Naive thymus-derived CD4-positive, alpha-beta T cell (primary cell): ENCODE measurements at regions not wholly inside any gene's neighbourhood (a gene's known extent, or its start where the extent isn't known, plus 50 kb on each side); places are given as distances from the start of the nearest gene placed in this dataset.

Experiments used
- ATAC-seq: fragments of 150-1000 bp; cut with Tn5 transposase; 2 replicates; pipeline ENCODE4 v1.10.0; 2021; ENCODE audit warnings: mild to moderate bottlenecking, moderate library complexity
- CTCF ChIA-PET: fragments of 350-600 bp; sonication (Branson Sonifier 250); formaldehyde crosslinking; loops from one replicate; lab custom pipeline; 2021; ENCODE audit warnings: antibody characterized with exemption; lab: Charles Lee
- POLR2A ChIA-PET: fragments of 350-600 bp; sonication (Branson Sonifier 250); formaldehyde crosslinking; loops from one replicate; lab custom pipeline; 2021; ENCODE audit warnings: antibody characterized with exemption, inconsistent platforms; lab: Charles Lee
- DNase-seq, 9 donors: peaks; one replicate each; pipeline versions ENCODE4 v3.0.0 to v3.0.0-alpha.2; 2020 to 2022; ENCODE audit warnings: mixed read lengths in 1 of 9
- H3K27ac ChIP-seq: one replicate; pipeline ENCODE4 v1.7.0; 2013; ENCODE audit warnings: mild to moderate bottlenecking, low read depth, low read length, moderate library complexity
- H3K27me3 ChIP-seq, 2 donors: one replicate each; pipeline ENCODE4 v1.7.0; 2013; ENCODE audit warnings: low read length in 2 of 2, mild to moderate bottlenecking in 2 of 2, moderate library complexity in 2 of 2; ENCODE audit not compliant: control insufficient read depth in 2 of 2, insufficient read depth in 2 of 2
- H3K36me3 ChIP-seq, 3 experiments: 1 replicate in 2 of 3; 2 replicates in 1 of 3; pipeline ENCODE4 v1.7.0; 2013; ENCODE audit warnings: low read length in 3 of 3, mild to moderate bottlenecking in 3 of 3, moderate library complexity in 1 of 3; ENCODE audit not compliant: insufficient read depth in 3 of 3, control insufficient read depth in 2 of 3
- H3K4me1 ChIP-seq, 2 donors: one replicate each; pipeline ENCODE4 v1.7.0; 2013; ENCODE audit warnings: low read length in 2 of 2, mild to moderate bottlenecking in 2 of 2, moderate library complexity in 1 of 2; ENCODE audit not compliant: control insufficient read depth in 2 of 2, insufficient read depth in 2 of 2
- H3K4me3 ChIP-seq: 2 replicates; pipeline ENCODE4 v1.7.0; 2013; ENCODE audit warnings: mild to moderate bottlenecking, low read length
- H3K9me3 ChIP-seq, 3 experiments: 1 replicate in 2 of 3; 2 replicates in 1 of 3; pipeline ENCODE4 v1.7.0; 2013; ENCODE audit warnings: low read length in 3 of 3; ENCODE audit not compliant: control insufficient read depth in 2 of 3
- H3K27ac Mint-ChIP-seq, 9 donors: one replicate each; pipeline ENCODE4 v1.8.0; 2020 to 2022; ENCODE audit warnings: mixed read lengths in 9 of 9, mild to moderate bottlenecking in 8 of 9, moderate library complexity in 5 of 9, inconsistent platforms in 2 of 9
- H3K27me3 Mint-ChIP-seq, 5 donors: one replicate each; pipeline ENCODE4 v1.8.0; 2021 to 2022; ENCODE audit warnings: mixed read lengths in 5 of 5, mild to moderate bottlenecking in 1 of 5
- H3K36me3 Mint-ChIP-seq, 5 donors: one replicate each; pipeline ENCODE4 v1.8.0; 2020 to 2022; ENCODE audit warnings: mixed read lengths in 5 of 5, mild to moderate bottlenecking in 3 of 5, inconsistent platforms in 1 of 5
- H3K4me1 Mint-ChIP-seq, 7 donors: one replicate each; pipeline ENCODE4 v1.8.0; 2020 to 2022; ENCODE audit warnings: mixed read lengths in 7 of 7, mild to moderate bottlenecking in 3 of 7, inconsistent platforms in 1 of 7
- H3K4me3 Mint-ChIP-seq, 10 donors: one replicate each; pipeline ENCODE4 v1.8.0; 2020 to 2022; ENCODE audit warnings: mild to moderate bottlenecking in 10 of 10, mixed read lengths in 10 of 10, moderate library complexity in 6 of 10, inconsistent platforms in 2 of 10
- H3K9me3 Mint-ChIP-seq, 11 donors: one replicate each; pipeline ENCODE4 v1.8.0; 2020 to 2022; ENCODE audit warnings: mixed read lengths in 11 of 11, mild to moderate bottlenecking in 4 of 11, inconsistent platforms in 1 of 11, moderate library complexity in 1 of 11
- intact Hi-C, 2 donors: fragments of 100-400 bp; cut with micrococcal nuclease; formaldehyde crosslinking; loops; one replicate each; pipeline ENCODE4 v1.15.1; 2023

DNA sequence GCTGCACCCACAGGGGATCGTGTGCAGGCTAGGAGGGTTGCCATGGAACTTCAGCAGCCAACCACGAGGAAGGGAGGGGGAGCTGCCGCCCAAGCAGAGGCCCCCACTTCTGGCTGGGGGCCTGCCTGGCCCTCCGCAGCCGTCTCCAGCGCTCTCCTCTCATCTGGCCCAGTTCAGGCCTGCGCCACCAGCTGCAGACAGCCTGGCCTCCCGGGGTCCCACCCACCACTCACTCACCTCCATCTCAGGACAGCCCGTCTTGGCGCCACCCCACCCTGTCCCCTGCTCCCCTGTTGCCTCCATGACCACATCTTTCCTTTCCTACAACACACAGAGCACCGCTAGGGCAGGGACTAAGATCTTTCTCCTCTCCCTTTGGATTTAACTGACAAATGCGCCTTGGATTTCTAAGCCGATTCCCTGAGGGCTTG lies 98.7 kb downstream of the ANKRD60 start:
- H3K36me3 Mint-ChIP-seq = peaks cover 0 to 6% (median 3%) of the 10 kb centered on the region in 5 donors
- intact Hi-C loops = no loop called here
- POLR2A ChIA-PET = no interaction called here

DNA sequence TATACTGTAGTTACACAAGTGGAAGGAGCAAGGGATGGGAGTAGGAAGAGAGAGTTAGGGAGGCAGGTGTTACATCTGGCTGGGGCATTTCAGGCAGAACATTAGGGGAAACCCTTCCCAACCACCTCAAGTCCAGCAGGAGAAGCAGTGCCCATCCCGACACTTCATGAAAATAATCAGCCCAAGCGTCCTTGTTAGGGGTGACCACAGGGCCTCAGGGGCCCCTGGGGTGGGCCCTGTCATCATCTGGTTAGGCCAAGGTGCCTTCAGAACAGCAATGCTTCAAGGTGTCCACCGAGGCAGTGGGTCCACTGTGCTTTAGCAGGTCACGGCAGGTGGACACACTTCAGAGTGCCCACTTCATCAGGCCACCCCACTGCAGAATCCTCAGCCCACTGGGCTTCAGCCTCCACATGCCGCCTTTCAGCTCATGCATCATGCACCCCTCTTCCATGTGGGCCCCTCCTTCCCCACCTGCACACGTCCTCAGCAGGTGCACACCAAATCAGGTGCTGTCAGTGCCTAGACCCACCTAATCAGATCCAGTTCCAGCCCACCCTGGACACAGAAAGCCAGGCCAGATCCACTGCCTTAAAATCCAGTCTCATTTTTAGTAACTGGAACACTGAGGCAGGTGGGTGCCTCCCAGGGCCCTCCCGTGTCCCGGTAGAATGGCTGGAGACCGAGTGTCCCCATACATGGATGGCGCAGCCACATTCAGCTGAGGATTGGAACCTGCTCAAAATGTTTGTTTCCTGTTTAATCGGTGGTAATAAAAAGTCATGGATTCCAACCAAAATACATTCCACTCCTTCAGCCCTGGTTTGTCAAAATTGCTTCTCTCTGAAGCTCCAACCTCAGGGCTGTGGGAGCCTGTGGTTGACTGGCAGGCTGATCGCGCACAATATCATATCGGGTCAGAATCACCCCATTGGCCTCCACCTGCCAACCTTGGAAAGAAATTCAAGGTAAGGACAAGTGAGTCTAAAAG lies 99.5 kb downstream of the ANKRD60 start:
- Mint-ChIP-seq H3K27me3 (peaks cover 53 to 69% (median 60%) of the 10 kb centered on the region in 5 donors), H3K9me3 (peaks cover 9 to 31% (median 18%) of the 10 kb centered on the region in 11 donors), H3K27ac (no peak overlapping the region), H3K4me1 (peaks cover 1 to 19% (median 13%) of the 10 kb centered on the region in 7 donors), H3K4me3 (no peak overlapping the region), H3K36me3 (peaks cover 0 to 11% (median 5%) of the 10 kb centered on the region in 5 donors)
- H3K9me3 ChIP-seq = no peaks in the 10 kb centered on the region
- H3K4me3 ChIP-seq = no peak overlapping the region
- H3K4me1 ChIP-seq = no peaks in the 10 kb centered on the region
- H3K27me3 ChIP-seq = no peaks in the 10 kb centered on the region
- H3K27ac ChIP-seq = no peak overlapping the region
- CTCF ChIA-PET = no interaction called here
- intact Hi-C loops = no loop called here
- POLR2A ChIA-PET = no interaction called here
- H3K36me3 ChIP-seq = no peaks in the 10 kb centered on the region
- DNase-seq (no peak), ATAC-seq (no peak)

More for the DNA sequence above, 98.7 kb downstream of the ANKRD60 start:
- ATAC-seq (no peak), DNase-seq (no peak)
- no peaks in the 10 kb centered on the region for H3K27me3 ChIP-seq
- Mint-ChIP-seq H3K27me3 (peaks cover 57 to 76% (median 65%) of the 10 kb centered on the region in 5 donors), H3K9me3 (peaks cover 8 to 23% (median 14%) of the 10 kb centered on the region in 11 donors), H3K4me1 (peaks cover 1 to 19% (median 13%) of the 10 kb centered on the region in 7 donors), H3K27ac (no peak overlapping the region), H3K4me3 (no peak overlapping the region)
- no peak overlapping the region for H3K27ac ChIP-seq
- H3K4me1 ChIP-seq = no peaks in the 10 kb centered on the region
- CTCF ChIA-PET = no interaction called here
- H3K36me3 ChIP-seq = no peaks in the 10 kb centered on the region
- no peaks in the 10 kb centered on the region for H3K9me3 ChIP-seq
- H3K4me3 ChIP-seq = no peak overlapping the region

DNA sequence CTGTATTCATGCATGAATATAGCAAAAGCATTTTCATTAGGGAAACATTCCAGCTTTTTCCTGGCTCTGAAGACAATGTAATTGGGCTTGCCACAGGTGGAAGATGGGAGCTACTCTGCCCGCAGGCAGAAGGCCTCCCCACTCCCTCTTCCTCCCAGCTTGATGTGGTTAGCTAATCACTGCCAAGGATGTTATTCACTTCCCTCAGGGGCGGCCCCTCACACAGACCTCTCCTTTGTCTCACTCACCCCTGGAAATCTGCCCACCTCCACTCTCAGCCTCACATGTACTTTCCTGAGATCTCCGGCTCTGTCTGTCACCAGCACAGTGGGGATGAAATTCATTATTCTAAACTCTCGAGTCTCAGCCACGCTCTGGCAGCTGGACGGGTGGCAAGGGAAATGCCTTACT lies 100.7 kb downstream of the ANKRD60 start:
- Mint-ChIP-seq H3K27me3 (peaks cover 42 to 60% (median 51%) of the 10 kb centered on the region in 5 donors), H3K4me1 (peaks cover 1 to 19% (median 13%) of the 10 kb centered on the region in 7 donors), H3K9me3 (peaks cover 9 to 40% (median 18%) of the 10 kb centered on the region in 11 donors), H3K27ac (no peak overlapping the region), H3K4me3 (peak overlapping the region in 1 of 10 donors; percentile 1), H3K36me3 (peaks cover 0 to 14% (median 5%) of the 10 kb centered on the region in 5 donors)
- DNase-seq (no peak), ATAC-seq (no peak)
- Histone ChIP-seq H3K9me3 (no peaks in the 10 kb centered on the region), H3K27ac (no peak overlapping the region), H3K4me1 (no peaks in the 10 kb centered on the region), H3K27me3 (no peaks in the 10 kb centered on the region), H3K36me3 (no peaks in the 10 kb centered on the region), H3K4me3 (no peak overlapping the region)
- intact Hi-C loops = no loop called here
- POLR2A ChIA-PET = no interaction called here
- CTCF ChIA-PET = no interaction called here

DNA sequence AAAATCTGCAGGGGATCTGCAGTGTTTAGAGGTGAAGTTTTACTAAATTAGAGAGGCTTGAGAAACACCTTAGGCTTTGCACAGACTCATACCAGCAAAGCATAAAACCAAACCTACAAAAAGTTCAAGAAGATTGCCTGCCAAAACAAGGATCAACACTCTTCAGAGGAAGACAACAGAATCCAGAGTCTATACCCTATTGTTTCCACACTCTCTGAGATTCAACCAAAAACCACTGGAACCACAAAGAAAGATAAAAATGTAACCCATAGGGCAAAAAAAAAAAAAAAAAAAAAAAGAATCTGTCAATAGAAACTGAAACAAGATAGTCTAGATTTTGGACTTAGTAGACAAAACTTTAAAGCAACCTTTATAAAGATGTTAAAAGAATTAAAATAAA lies 102.7 kb downstream of the ANKRD60 start:
- peaks cover 9 to 40% (median 22%) of the 10 kb centered on the region in 11 donors for H3K9me3 Mint-ChIP-seq

DNA sequence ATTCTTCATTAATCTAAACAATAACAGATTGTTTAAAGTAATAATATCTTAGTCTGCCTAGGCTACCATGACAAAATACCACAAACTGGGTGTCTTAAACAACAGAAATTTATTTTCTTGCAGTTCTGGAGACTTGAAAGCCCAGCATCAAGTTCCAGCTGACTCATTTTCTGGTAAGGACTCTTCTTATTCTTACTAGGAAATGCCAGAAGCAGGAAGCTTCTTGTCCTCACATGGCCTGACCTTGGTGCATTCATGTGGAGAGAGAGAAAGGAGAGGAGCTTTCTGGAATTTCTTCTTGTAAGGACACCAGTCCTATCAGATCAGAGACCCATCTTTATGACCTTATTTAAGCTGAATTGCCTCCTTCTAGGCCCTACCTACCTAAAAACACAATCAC lies 110.5 kb downstream of the ANKRD60 start:
- no peaks in the 10 kb centered on the region for H3K36me3 ChIP-seq
- H3K4me1 Mint-ChIP-seq = no peaks in the 10 kb centered on the region
- H3K36me3 Mint-ChIP-seq = peaks cover 0 to 8% (median 3%) of the 10 kb centered on the region in 5 donors
- H3K9me3 Mint-ChIP-seq = peaks cover 2 to 43% (median 15%) of the 10 kb centered on the region in 11 donors
- ChIA-PET POLR2A (no interaction called here), CTCF (no interaction called here)
- H3K4me1 ChIP-seq = no peaks in the 10 kb centered on the region
- ATAC-seq = no peak
- H3K9me3 ChIP-seq = no peaks in the 10 kb centered on the region
- H3K4me3 Mint-ChIP-seq = no peak overlapping the region
- intact Hi-C loops = no loop called here
- H3K27me3 ChIP-seq = no peaks in the 10 kb centered on the region
- H3K27me3 Mint-ChIP-seq = peaks cover 22 to 74% (median 45%) of the 10 kb centered on the region in 5 donors
- no peak overlapping the region for H3K4me3 ChIP-seq
- no peak overlapping the region for H3K27ac Mint-ChIP-seq
- no peak for DNase-seq
- H3K27ac ChIP-seq = no peak overlapping the region

More for the DNA sequence above, 102.7 kb downstream of the ANKRD60 start:
- Mint-ChIP-seq H3K36me3 (peaks cover 0 to 14% (median 5%) of the 10 kb centered on the region in 5 donors), H3K27ac (no peak overlapping the region), H3K27me3 (peaks cover 23 to 46% (median 41%) of the 10 kb centered on the region in 5 donors), H3K4me1 (peaks cover 0 to 5% (median 0%) of the 10 kb centered on the region in 7 donors), H3K4me3 (no peak overlapping the region)
- intact Hi-C loops = no loop called here
- H3K36me3 ChIP-seq = no peaks in the 10 kb centered on the region
- CTCF ChIA-PET = no interaction called here
- no peak overlapping the region for H3K27ac ChIP-seq
- ATAC-seq (no peak), DNase-seq (no peak)
- POLR2A ChIA-PET = no interaction called here
- no peaks in the 10 kb centered on the region for H3K27me3 ChIP-seq
- H3K9me3 ChIP-seq = no peaks in the 10 kb centered on the region
- no peak overlapping the region for H3K4me3 ChIP-seq
- H3K4me1 ChIP-seq = no peaks in the 10 kb centered on the region

DNA sequence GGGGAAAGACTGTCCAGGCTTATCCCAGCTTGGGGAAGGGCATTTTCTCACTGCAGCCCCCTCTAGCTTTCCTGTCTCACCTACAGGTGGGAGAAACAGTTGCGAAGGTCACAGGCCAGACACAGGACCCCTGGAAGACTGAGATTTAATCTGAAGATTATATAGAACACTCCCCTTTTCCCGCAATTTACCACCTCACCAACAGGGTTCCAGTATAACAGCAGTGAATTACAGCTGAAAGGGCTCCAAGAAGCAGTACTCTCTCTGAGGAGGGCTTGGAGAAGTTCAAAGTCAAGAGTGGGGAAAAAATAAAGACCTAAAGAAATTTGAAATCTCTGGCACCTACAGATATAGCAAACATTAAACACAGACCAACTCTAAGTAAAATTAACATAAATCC lies 111.9 kb downstream of the ANKRD60 start:
- no peak overlapping the region for H3K27ac Mint-ChIP-seq
- H3K27me3 Mint-ChIP-seq = peaks cover 22 to 74% (median 45%) of the 10 kb centered on the region in 5 donors
- CTCF ChIA-PET = no interaction called here

More for the DNA sequence above, 111.9 kb downstream of the ANKRD60 start:
- intact Hi-C loops = no loop called here
- no peak for ATAC-seq
- no peaks in the 10 kb centered on the region for H3K4me1 Mint-ChIP-seq
- H3K27me3 ChIP-seq = no peaks in the 10 kb centered on the region
- DNase-seq = no peak
- H3K4me3 Mint-ChIP-seq = no peak overlapping the region
- no peaks in the 10 kb centered on the region for H3K4me1 ChIP-seq
- no peaks in the 10 kb centered on the region for H3K36me3 ChIP-seq
- H3K27ac ChIP-seq = no peak overlapping the region
- peaks cover 0 to 8% (median 3%) of the 10 kb centered on the region in 5 donors for H3K36me3 Mint-ChIP-seq
- H3K9me3 Mint-ChIP-seq = peaks cover 2 to 43% (median 15%) of the 10 kb centered on the region in 11 donors
- POLR2A ChIA-PET = no interaction called here
- no peak overlapping the region for H3K4me3 ChIP-seq
- H3K9me3 ChIP-seq = no peaks in the 10 kb centered on the region
